ENCODE measurements at regions not wholly inside any gene's neighbourhood (a gene's known extent, or its start where the extent isn't known, plus 50 kb on each side); places are given as distances from the start of the nearest gene placed in this dataset.

DNA sequence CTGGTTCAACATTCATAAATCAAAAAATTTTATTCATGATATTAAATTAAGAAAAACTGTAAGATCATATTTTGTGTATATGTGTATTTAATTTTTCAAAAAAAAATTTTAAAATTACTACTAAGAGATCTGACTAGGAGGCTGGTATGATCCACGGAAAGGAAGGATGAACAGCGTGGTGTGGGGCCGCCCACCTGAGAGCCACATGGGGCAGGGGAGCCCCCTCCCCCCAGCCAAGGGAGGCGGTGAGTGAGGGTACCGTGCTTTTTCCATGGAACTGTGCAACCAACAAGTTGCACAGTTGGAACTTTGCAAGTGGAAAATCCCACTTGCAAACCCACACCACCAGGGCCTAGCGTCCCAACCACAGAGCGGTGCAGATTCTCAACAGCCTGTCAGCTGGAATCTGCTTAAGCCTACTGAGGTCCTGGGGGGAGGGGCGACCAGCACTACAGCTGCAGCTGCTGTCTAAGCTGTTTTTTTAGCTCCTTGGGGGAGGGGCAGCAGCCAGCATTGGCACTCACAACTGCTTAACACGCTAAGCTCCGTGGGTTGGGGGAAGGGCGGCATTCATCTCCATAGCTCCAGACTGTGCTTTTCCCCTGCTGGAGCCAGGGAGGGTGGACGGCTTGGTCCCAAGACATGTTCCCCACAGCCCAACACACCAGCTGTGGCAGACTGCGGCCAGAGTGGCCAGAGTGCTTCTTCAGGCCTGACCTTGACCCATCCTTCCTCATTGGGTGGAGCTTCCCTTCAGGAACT, 94.2 kb upstream of the IGFBP3 start:
- H3K4me3 ChIP-seq (ENCODE audit: low read depth, low read length) = no peak overlapping the region
- no peaks in the 10 kb centered on the region for H3K36me3 ChIP-seq (ENCODE audit: control insufficient read depth, insufficient read depth, low read length)
- DNase-seq (ENCODE audit: low read depth in 4 of 6, low spot score in 6 of 6) = peak in 3 of 6 donors; percentile 1 to 51 (median 12)
- H3K4me1 ChIP-seq (ENCODE audit: control insufficient read depth, insufficient read depth, low read length) = peaks cover 7% of the 10 kb centered on the region
- no peak overlapping the region for H3K27ac ChIP-seq (ENCODE audit: low read depth, low read length)
- H3K27me3 ChIP-seq (ENCODE audit: control insufficient read depth, insufficient read depth, low read length) = no peaks in the 10 kb centered on the region
- WGBS (ENCODE audit: insufficient coverage) = 49% methylated on average over 6 of the region's 13 CpGs
- H3K9me3 ChIP-seq (ENCODE audit: control insufficient read depth, insufficient read depth, low read length) = no peaks in the 10 kb centered on the region

DNA sequence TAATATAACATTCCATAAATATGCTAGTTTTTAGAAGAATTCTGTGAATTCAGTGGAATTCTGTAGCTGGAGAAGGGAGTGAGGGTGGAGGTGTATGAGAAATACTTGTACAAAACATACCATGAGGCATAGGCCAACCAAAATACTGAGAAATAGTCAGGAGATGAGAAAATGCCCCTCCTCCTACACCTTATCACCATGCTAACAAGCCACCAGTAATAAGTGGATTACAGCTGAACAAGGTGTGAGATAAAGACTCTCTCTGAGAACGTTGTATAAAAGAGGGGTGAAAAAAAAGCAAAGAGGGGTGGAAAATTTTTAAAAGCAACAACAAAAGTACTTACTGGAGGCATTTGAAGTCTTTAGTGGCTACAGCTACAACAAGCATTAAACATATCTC, 90.4 kb upstream of the IGFBP3 start:
- DNase-seq (ENCODE audit: low read depth in 4 of 6, low spot score in 6 of 6) = no peak
- Histone ChIP-seq H3K36me3 (ENCODE audit: control insufficient read depth, insufficient read depth, low read length) (no peaks in the 10 kb centered on the region), H3K9me3 (ENCODE audit: control insufficient read depth, insufficient read depth, low read length) (no peaks in the 10 kb centered on the region), H3K27ac (ENCODE audit: low read depth, low read length) (no peak overlapping the region), H3K4me3 (ENCODE audit: low read depth, low read length) (no peak overlapping the region), H3K27me3 (ENCODE audit: control insufficient read depth, insufficient read depth, low read length) (no peaks in the 10 kb centered on the region), H3K4me1 (ENCODE audit: control insufficient read depth, insufficient read depth, low read length) (peaks cover 7% of the 10 kb centered on the region)
- no CpG with 5 or more reads among the region's 1 CpG for WGBS (ENCODE audit: insufficient coverage)

DNA sequence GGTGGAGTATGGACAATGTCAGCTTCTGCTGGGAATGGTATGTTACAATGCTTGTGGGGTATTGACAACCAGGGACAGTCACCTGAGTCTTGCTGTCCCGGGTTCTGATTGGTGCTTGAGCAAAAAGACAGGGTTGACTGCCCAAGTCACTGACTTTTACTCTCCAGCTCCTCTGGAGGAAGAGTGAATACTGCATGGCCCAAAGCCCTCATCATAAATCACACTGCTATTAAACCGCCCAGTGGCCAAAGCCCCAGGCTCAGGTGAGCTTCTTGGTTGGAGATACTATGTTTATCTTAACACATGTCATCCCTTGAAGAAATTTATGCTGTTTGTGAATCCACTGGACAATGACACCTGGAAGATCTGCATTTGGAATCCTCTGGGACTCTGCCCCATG, 90.0 kb upstream of the IGFBP3 start:
- Histone ChIP-seq H3K9me3 (ENCODE audit: control insufficient read depth, insufficient read depth, low read length) (no peaks in the 10 kb centered on the region), H3K36me3 (ENCODE audit: control insufficient read depth, insufficient read depth, low read length) (no peaks in the 10 kb centered on the region), H3K4me1 (ENCODE audit: control insufficient read depth, insufficient read depth, low read length) (peaks cover 7% of the 10 kb centered on the region), H3K4me3 (ENCODE audit: low read depth, low read length) (no peak overlapping the region), H3K27me3 (ENCODE audit: control insufficient read depth, insufficient read depth, low read length) (no peaks in the 10 kb centered on the region), H3K27ac (ENCODE audit: low read depth, low read length) (no peak overlapping the region)
- DNase-seq (ENCODE audit: low read depth in 4 of 6, low spot score in 6 of 6) = no peak
- WGBS (ENCODE audit: insufficient coverage) = 75% methylated on average over 1 of the region's 2 CpGs

DNA sequence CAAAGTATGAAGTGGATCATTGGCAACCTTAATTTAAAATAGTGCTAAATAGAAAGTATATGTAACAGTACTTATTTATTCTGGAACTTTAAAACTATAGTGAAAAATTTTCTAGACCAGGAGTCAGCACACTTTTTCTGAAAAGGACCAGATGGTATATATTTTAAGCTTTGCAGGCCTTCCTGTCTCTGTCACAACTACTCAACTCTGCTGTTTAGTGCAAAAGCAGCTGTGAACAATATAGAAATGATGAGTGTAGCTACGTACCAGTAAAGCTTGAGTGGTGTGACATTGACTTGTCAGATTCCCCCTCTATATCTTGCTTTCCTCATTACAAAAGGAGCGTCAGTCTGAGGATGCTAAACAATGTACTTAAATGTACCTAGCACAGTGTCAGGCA, 88.1 kb upstream of the IGFBP3 start:
- DNase-seq (ENCODE audit: low read depth in 4 of 6, low spot score in 6 of 6) = no peak
- no peaks in the 10 kb centered on the region for H3K27me3 ChIP-seq (ENCODE audit: control insufficient read depth, insufficient read depth, low read length)
- H3K36me3 ChIP-seq (ENCODE audit: control insufficient read depth, insufficient read depth, low read length) = no peaks in the 10 kb centered on the region
- WGBS (ENCODE audit: insufficient coverage) = no CpG with 5 or more reads among the region's 2 CpGs
- H3K27ac ChIP-seq (ENCODE audit: low read depth, low read length) = no peak overlapping the region
- H3K4me1 ChIP-seq (ENCODE audit: control insufficient read depth, insufficient read depth, low read length) = no peaks in the 10 kb centered on the region
- no peaks in the 10 kb centered on the region for H3K9me3 ChIP-seq (ENCODE audit: control insufficient read depth, insufficient read depth, low read length)
- H3K4me3 ChIP-seq (ENCODE audit: low read depth, low read length) = no peak overlapping the region

DNA sequence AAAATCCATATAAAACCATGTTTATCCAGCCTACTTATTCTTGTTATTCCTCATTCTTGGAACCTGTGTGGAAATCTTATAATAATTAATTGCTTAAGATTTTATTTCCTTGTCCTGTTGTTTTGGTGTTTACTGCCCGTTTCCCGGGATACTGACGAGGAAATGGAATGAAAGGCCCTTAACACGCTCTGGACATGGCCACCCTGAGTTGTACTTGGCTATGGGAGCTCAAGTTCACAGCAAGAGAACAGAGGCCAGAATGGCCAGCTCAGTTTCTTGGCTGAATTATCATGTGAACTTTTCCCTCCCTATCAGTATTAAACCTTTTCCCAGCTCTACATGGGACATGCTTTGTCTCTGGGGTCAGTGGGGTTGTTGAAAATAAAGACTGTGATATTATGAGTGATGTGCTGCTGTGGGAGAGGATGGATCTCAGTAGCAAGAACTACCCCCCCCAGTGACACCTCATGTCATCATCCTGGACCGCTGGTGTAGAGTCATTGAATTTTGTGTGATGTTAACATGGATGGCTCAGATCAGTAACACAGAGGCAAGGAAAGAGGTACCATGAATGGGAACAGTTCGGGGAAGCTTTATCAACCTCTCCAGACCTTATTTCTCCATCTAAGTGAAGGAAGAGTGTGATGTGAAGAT, 87.0 kb upstream of the IGFBP3 start:
- WGBS (ENCODE audit: insufficient coverage) = 72% methylated on average over 4 of the region's 6 CpGs
- H3K27me3 ChIP-seq (ENCODE audit: control insufficient read depth, insufficient read depth, low read length) = no peaks in the 10 kb centered on the region
- DNase-seq (ENCODE audit: low read depth in 4 of 6, low spot score in 6 of 6) = no peak
- no peak overlapping the region for H3K4me3 ChIP-seq (ENCODE audit: low read depth, low read length)
- H3K9me3 ChIP-seq (ENCODE audit: control insufficient read depth, insufficient read depth, low read length) = no peaks in the 10 kb centered on the region
- no peaks in the 10 kb centered on the region for H3K36me3 ChIP-seq (ENCODE audit: control insufficient read depth, insufficient read depth, low read length)
- no peak overlapping the region for H3K27ac ChIP-seq (ENCODE audit: low read depth, low read length)
- no peaks in the 10 kb centered on the region for H3K4me1 ChIP-seq (ENCODE audit: control insufficient read depth, insufficient read depth, low read length)

DNA sequence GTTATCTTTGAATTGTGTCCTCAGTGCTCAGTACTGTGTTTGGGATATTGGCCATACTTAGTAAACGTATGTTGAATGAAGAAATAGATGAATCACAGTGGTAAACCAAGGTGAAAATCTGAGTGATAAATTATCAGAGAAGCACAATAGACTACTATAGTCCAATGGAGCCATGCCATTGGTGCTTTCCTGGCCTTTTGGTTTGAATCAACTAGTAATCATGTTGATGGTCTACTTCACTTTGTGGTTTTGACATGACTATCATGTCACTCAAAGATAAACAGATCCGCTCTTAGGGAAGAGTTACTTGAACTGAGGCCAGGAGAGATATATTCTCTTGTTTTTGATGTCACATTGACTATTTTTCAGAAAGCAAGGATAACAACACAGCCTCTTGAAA, 86.1 kb upstream of the IGFBP3 start:
- Histone ChIP-seq H3K36me3 (ENCODE audit: control insufficient read depth, insufficient read depth, low read length) (no peaks in the 10 kb centered on the region), H3K27ac (ENCODE audit: low read depth, low read length) (no peak overlapping the region), H3K4me3 (ENCODE audit: low read depth, low read length) (no peak overlapping the region), H3K4me1 (ENCODE audit: control insufficient read depth, insufficient read depth, low read length) (no peaks in the 10 kb centered on the region), H3K27me3 (ENCODE audit: control insufficient read depth, insufficient read depth, low read length) (no peaks in the 10 kb centered on the region), H3K9me3 (ENCODE audit: control insufficient read depth, insufficient read depth, low read length) (no peaks in the 10 kb centered on the region)
- DNase-seq (ENCODE audit: low read depth in 4 of 6, low spot score in 6 of 6) = no peak
- no CpG with 5 or more reads among the region's 2 CpGs for WGBS (ENCODE audit: insufficient coverage)

DNA sequence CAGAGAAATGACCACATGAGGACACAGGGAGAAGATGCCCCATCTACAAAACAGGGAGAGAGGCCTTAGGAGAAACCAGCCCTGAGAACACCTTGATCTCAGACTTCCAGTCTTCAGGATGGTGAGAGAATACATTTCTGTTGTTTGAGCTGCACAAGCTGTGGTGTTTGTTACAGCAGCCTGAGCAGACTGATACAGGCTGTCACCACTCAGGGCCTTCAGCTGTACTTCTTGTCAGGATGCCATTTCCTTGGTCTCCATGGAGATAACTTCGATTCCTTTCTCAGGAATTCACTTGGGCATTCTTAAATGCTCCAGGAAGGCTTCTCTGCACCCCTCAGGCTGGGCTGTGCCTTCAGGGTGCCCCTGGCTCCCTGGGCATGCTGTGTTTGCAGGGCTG, 85.7 kb upstream of the IGFBP3 start:
- Histone ChIP-seq H3K4me1 (ENCODE audit: control insufficient read depth, insufficient read depth, low read length) (no peaks in the 10 kb centered on the region), H3K9me3 (ENCODE audit: control insufficient read depth, insufficient read depth, low read length) (no peaks in the 10 kb centered on the region), H3K27ac (ENCODE audit: low read depth, low read length) (no peak overlapping the region), H3K36me3 (ENCODE audit: control insufficient read depth, insufficient read depth, low read length) (no peaks in the 10 kb centered on the region), H3K27me3 (ENCODE audit: control insufficient read depth, insufficient read depth, low read length) (no peaks in the 10 kb centered on the region), H3K4me3 (ENCODE audit: low read depth, low read length) (no peak overlapping the region)
- 77% methylated on average over 1 of the region's 1 CpG for WGBS (ENCODE audit: insufficient coverage)
- DNase-seq (ENCODE audit: low read depth in 4 of 6, low spot score in 6 of 6) = no peak

DNA sequence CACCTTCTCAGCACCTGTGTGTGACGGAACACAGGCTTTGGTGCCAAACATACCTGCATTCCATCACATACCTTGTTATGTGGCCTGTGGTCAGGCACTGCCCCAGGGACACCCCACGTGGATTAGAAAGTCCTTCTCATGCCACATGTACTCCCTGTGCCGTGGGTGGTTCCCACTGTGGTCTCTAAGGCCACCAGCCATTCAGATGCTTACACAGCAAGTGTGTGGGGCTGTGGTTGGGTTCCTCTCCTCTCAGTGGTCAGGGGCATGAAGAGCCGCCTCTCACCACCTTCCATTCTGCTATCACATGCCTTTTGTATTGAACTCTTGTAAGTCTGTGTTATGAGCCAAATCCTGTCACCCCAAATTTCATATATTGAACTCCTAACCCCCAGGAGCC, 85.1 kb upstream of the IGFBP3 start:
- no peaks in the 10 kb centered on the region for H3K9me3 ChIP-seq (ENCODE audit: control insufficient read depth, insufficient read depth, low read length)
- no peak overlapping the region for H3K27ac ChIP-seq (ENCODE audit: low read depth, low read length)
- WGBS (ENCODE audit: insufficient coverage) = 100% methylated on average over 1 of the region's 4 CpGs
- no peak for DNase-seq (ENCODE audit: low read depth in 4 of 6, low spot score in 6 of 6)
- no peaks in the 10 kb centered on the region for H3K36me3 ChIP-seq (ENCODE audit: control insufficient read depth, insufficient read depth, low read length)
- no peaks in the 10 kb centered on the region for H3K27me3 ChIP-seq (ENCODE audit: control insufficient read depth, insufficient read depth, low read length)
- H3K4me1 ChIP-seq (ENCODE audit: control insufficient read depth, insufficient read depth, low read length) = no peaks in the 10 kb centered on the region
- no peak overlapping the region for H3K4me3 ChIP-seq (ENCODE audit: low read depth, low read length)

DNA sequence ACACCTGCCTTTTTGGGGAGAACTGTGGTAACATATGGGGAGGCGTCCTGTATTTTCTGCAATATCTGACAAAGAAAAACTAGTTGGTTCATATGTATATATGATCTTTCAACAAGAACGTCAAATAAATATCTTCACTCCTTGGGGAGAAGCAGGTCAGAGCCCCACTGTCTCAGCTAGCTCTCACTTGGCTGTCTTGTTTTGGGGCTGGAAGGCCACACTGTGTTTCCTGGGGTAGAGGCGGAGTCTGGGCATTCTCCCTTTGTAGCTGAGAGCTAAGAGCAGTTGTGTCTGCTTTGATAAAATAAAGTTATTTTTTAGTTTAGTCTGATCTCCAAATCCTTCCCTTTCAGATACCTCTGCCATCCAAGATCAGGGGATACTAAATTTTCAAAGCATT, 83.9 kb upstream of the IGFBP3 start:
- H3K36me3 ChIP-seq (ENCODE audit: control insufficient read depth, insufficient read depth, low read length) = no peaks in the 10 kb centered on the region
- H3K27ac ChIP-seq (ENCODE audit: low read depth, low read length) = no peak overlapping the region
- no peak overlapping the region for H3K4me3 ChIP-seq (ENCODE audit: low read depth, low read length)
- DNase-seq (ENCODE audit: low read depth in 4 of 6, low spot score in 6 of 6) = no peak
- H3K27me3 ChIP-seq (ENCODE audit: control insufficient read depth, insufficient read depth, low read length) = no peaks in the 10 kb centered on the region
- H3K9me3 ChIP-seq (ENCODE audit: control insufficient read depth, insufficient read depth, low read length) = no peaks in the 10 kb centered on the region
- no peaks in the 10 kb centered on the region for H3K4me1 ChIP-seq (ENCODE audit: control insufficient read depth, insufficient read depth, low read length)
- no CpG with 5 or more reads among the region's 3 CpGs for WGBS (ENCODE audit: insufficient coverage)

Data from spinal cord (tissue), 9 donors.